ENCODE measurements at regions not wholly inside any gene's neighbourhood (a gene's known extent, or its start where the extent isn't known, plus 50 kb on each side); places are given as distances from the start of the nearest gene placed in this dataset.

- intact Hi-C loops (cut with micrococcal nuclease; ENCODE audit: unreplicated experiment), result no loop called here
- H3K9me2 ChIP-seq (ENCODE audit: insufficient read depth), result no peaks in the 10 kb centered on the region
- H2AFZ ChIP-seq, result no peak overlapping the region
- H4K20me1 ChIP-seq (ENCODE audit: insufficient read depth), result no peaks in the 10 kb centered on the region
- H3K4me2 ChIP-seq, result no peak overlapping the region
- TF ChIP-seq EZH2 (IDR thresholded peaks at IDR 0.05; ENCODE audit: low read depth) (no peak), CTCF (conservative IDR thresholded peaks at IDR 0.05) (no peak)
- H3K27me3 ChIP-seq (ENCODE audit: insufficient read depth, low read depth), result peaks cover 56% of the 10 kb centered on the region
- DNase-seq, result no peak
- CTCF ChIA-PET, result no interaction called here
- no peaks in the 10 kb centered on the region for H3K79me2 ChIP-seq (ENCODE audit: low read depth)
- no peaks in the 10 kb centered on the region for H3K4me1 ChIP-seq (replicated peaks; ENCODE audit: insufficient read depth)
- H3K36me3 ChIP-seq (ENCODE audit: low read depth), result no peaks in the 10 kb centered on the region
- no peaks in the 10 kb centered on the region for H3K9me3 ChIP-seq (ENCODE audit: insufficient read depth, low read depth)
- no peak overlapping the region for H3K4me3 ChIP-seq
- no peaks in the 10 kb centered on the region for H3F3A ChIP-seq (ENCODE audit: insufficient read depth, low read depth)
- no peak overlapping the region for H3K27ac ChIP-seq
- POLR2A ChIA-PET (ENCODE audit: unreplicated experiment), result no interaction called here
- no TSS peak for BruUV-seq (replicated peaks)
Measured at GRCh38 chr13:31853643-31854326, 114.5 kb downstream of the RXFP2 start.

DNA sequence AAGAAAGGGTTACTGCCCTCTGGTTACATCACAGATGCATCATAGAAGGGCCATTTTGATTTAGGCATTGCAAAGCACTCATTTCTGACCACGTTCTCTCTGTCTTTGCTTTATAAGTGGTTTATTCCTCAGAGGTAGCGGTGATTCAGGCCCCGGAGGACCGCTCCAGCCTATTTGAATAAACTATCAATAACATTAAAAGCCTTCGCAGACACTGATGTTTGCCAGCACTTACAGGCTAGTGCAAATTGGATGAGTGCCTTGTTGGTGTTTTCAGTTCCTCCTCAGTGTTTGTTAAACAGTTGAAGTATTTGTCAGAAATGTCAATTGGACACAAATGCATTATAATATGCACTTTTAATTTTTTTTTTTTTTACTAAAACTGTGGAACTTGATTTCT, 120.2 kb downstream of the RXFP2 start:
- no peaks in the 10 kb centered on the region for H3K9me3 ChIP-seq (ENCODE audit: insufficient read depth, low read depth)
- DNase-seq, result no peak
- peaks cover 33% of the 10 kb centered on the region; the same call in 1 of the 2 replicates for H3K27me3 ChIP-seq (ENCODE audit: insufficient read depth, low read depth)
- TF ChIP-seq CTCF (conservative IDR thresholded peaks at IDR 0.05) (no peak), EZH2 (IDR thresholded peaks at IDR 0.05; ENCODE audit: low read depth) (no peak)
- H3K4me2 ChIP-seq, result no peak overlapping the region
- intact Hi-C loops (cut with micrococcal nuclease; ENCODE audit: unreplicated experiment), result no loop called here
- H3K27ac ChIP-seq, result no peak overlapping the region
- H3K9me2 ChIP-seq (ENCODE audit: insufficient read depth), result no peaks in the 10 kb centered on the region
- POLR2A ChIA-PET (ENCODE audit: unreplicated experiment), result no interaction called here
- CTCF ChIA-PET, result no interaction called here
- no peaks in the 10 kb centered on the region for H3K79me2 ChIP-seq (ENCODE audit: low read depth)
- no peaks in the 10 kb centered on the region for H4K20me1 ChIP-seq (ENCODE audit: insufficient read depth)
- no TSS peak for BruUV-seq (replicated peaks)
- no peaks in the 10 kb centered on the region for H3F3A ChIP-seq (ENCODE audit: insufficient read depth, low read depth)
- no peak overlapping the region for H3K4me3 ChIP-seq
- no peak overlapping the region for H2AFZ ChIP-seq
- H3K36me3 ChIP-seq (ENCODE audit: low read depth), result no peaks in the 10 kb centered on the region
- no peaks in the 10 kb centered on the region for H3K4me1 ChIP-seq (replicated peaks; ENCODE audit: insufficient read depth)

GRCh38 chr13:31860002-31860401, 120.7 kb downstream of the RXFP2 start:
- no peaks in the 10 kb centered on the region for H3F3A ChIP-seq (ENCODE audit: insufficient read depth, low read depth)
- H3K4me2 ChIP-seq, result no peak overlapping the region
- intact Hi-C loops (cut with micrococcal nuclease; ENCODE audit: unreplicated experiment), result no loop called here
- no peak overlapping the region for H3K27ac ChIP-seq
- peaks cover 33% of the 10 kb centered on the region; the same call in 1 of the 2 replicates for H3K27me3 ChIP-seq (ENCODE audit: insufficient read depth, low read depth)
- ChIA-PET POLR2A (ENCODE audit: unreplicated experiment) (no interaction called here), CTCF (no interaction called here)
- no peak for DNase-seq
- no peak overlapping the region for H2AFZ ChIP-seq
- no peaks in the 10 kb centered on the region for H3K9me2 ChIP-seq (ENCODE audit: insufficient read depth)
- H3K4me1 ChIP-seq (replicated peaks; ENCODE audit: insufficient read depth), result no peaks in the 10 kb centered on the region
- no peak for TF ChIP-seq EZH2 (IDR thresholded peaks at IDR 0.05; ENCODE audit: low read depth)
- TF ChIP-seq CTCF (conservative IDR thresholded peaks at IDR 0.05), result no peak
- H3K4me3 ChIP-seq, result no peak overlapping the region
- BruUV-seq (replicated peaks), result no TSS peak
- no peaks in the 10 kb centered on the region for H3K79me2 ChIP-seq (ENCODE audit: low read depth)
- no peaks in the 10 kb centered on the region for H3K9me3 ChIP-seq (ENCODE audit: insufficient read depth, low read depth)
- no peaks in the 10 kb centered on the region for H4K20me1 ChIP-seq (ENCODE audit: insufficient read depth)
- H3K36me3 ChIP-seq (ENCODE audit: low read depth), result no peaks in the 10 kb centered on the region

All from PC-9 (cell line).